AG09309 (cell line): ENCODE measurements at regions not wholly inside any gene's neighbourhood (a gene's known extent, or its start where the extent isn't known, plus 50 kb on each side); places are given as distances from the start of the nearest gene placed in this dataset.
A peak's percentile ranks its signal among the peaks of the same experiment; 100 is the strongest.

Experiments
- DNase-seq: peaks from one replicate; pipeline ENCODE4 v3.0.0-alpha.2; 2010; ENCODE audit warnings: low read depth
- H3K4me3 ChIP-seq: 2 replicates; pipeline ENCODE4 v1.5.1; 2011; ENCODE audit warnings: mild to moderate bottlenecking, low read depth, low read length, moderate library complexity; ENCODE audit not compliant: control insufficient read depth
- TF ChIP-seq, protein P1 (sequence below): IDR thresholded peaks from 2 replicates; pipeline ENCODE4 v1.5.1; 2011; ENCODE audit warnings: mild to moderate bottlenecking, low read depth, low read length, inconsistent platforms; ENCODE audit not compliant: insufficient read depth, control insufficient read depth; ENCODE audit errors: missing control alignments

- peak; percentile 91 for DNase-seq
- peak overlapping the region; percentile 27 for H3K4me3 ChIP-seq
- TF ChIP-seq, protein P1, sequence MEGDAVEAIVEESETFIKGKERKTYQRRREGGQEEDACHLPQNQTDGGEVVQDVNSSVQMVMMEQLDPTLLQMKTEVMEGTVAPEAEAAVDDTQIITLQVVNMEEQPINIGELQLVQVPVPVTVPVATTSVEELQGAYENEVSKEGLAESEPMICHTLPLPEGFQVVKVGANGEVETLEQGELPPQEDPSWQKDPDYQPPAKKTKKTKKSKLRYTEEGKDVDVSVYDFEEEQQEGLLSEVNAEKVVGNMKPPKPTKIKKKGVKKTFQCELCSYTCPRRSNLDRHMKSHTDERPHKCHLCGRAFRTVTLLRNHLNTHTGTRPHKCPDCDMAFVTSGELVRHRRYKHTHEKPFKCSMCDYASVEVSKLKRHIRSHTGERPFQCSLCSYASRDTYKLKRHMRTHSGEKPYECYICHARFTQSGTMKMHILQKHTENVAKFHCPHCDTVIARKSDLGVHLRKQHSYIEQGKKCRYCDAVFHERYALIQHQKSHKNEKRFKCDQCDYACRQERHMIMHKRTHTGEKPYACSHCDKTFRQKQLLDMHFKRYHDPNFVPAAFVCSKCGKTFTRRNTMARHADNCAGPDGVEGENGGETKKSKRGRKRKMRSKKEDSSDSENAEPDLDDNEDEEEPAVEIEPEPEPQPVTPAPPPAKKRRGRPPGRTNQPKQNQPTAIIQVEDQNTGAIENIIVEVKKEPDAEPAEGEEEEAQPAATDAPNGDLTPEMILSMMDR: no peak
Measured at GRCh38 chr18:76565238-76566173, 70.5 kb upstream of the ZNF516 start.

GRCh38 chr18:76564655-76565237 is 69.7 kb upstream of the ZNF516 start:
- no peak overlapping the region for H3K4me3 ChIP-seq
- DNase-seq: no peak
- TF ChIP-seq, protein P1: no peak

DNA sequence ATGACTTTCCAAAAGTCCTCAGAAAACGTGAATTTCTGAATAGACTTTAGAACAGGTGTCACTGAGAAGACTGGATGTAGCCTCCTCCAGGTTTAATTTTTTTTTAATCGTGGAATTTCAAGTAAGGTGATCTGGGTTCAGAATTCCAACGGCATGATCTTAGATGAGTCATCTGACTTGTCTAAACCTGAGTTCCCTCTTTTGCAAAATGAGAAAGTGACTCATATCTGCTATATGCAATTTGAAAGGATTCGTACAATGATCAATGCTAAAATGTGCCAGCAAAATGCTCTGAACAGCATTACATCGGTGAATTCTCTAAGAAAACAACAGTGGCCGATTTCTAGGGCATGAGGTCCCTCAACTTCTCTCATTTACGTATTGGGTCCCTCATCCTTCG is 69.1 kb upstream of the ZNF516 start:
- no peak overlapping the region for H3K4me3 ChIP-seq
- DNase-seq: no peak
- TF ChIP-seq, protein P1: no peak

GRCh38 chr18:76562286-76563122 is 67.5 kb upstream of the ZNF516 start:
- TF ChIP-seq, protein P1: no peak

GRCh38 chr18:76558881-76559667 is 64.0 kb upstream of the ZNF516 start:
- H3K4me3 ChIP-seq: no peak overlapping the region
- no peak for DNase-seq
- TF ChIP-seq, protein P1: no peak

More at GRCh38 chr18:76562286-76563122, 67.5 kb upstream of the ZNF516 start:
- no peak for DNase-seq
- no peak overlapping the region for H3K4me3 ChIP-seq
